ENCODE measurements at regions not wholly inside any gene's neighbourhood (a gene's known extent, or its start where the extent isn't known, plus 50 kb on each side); places are given as distances from the start of the nearest gene placed in this dataset.

GRCh38 chr13:24011266-24011665 is 114.0 kb upstream of the C1QTNF9B start:
- Histone ChIP-seq H3K27me3 (no peaks in the 10 kb centered on the region), H3K4me3 (ENCODE audit: low read depth in 1 of 2, low read length in 1 of 2) (no peak overlapping the region), H3K9me3 (no peaks in the 10 kb centered on the region), H3K4me1 (ENCODE audit: control insufficient read depth in 1 of 2, insufficient read depth in 1 of 2, low read depth in 1 of 2, low read length in 1 of 2) (no peaks in the 10 kb centered on the region), H3K36me3 (no peaks in the 10 kb centered on the region), H3K27ac (no peak overlapping the region)
- no peak for TF ChIP-seq CTCF (IDR thresholded peaks at IDR 0.05)

- no peak overlapping the region for H3K27ac ChIP-seq
- no peaks in the 10 kb centered on the region for H3K9me3 ChIP-seq
- H3K27me3 ChIP-seq = no peaks in the 10 kb centered on the region
- H3K4me1 ChIP-seq (ENCODE audit: control insufficient read depth in 1 of 2, insufficient read depth in 1 of 2, low read depth in 1 of 2, low read length in 1 of 2) = no peaks in the 10 kb centered on the region
- no peak for TF ChIP-seq CTCF (IDR thresholded peaks at IDR 0.05)
- no peak overlapping the region for H3K4me3 ChIP-seq (ENCODE audit: low read depth in 1 of 2, low read length in 1 of 2)
- H3K36me3 ChIP-seq = no peaks in the 10 kb centered on the region
Observed at GRCh38 chr13:24012648-24013047, 115.3 kb upstream of the C1QTNF9B start.

GRCh38 chr13:24013189-24013588 is 115.9 kb upstream of the C1QTNF9B start:
- Histone ChIP-seq H3K4me3 (ENCODE audit: low read depth in 1 of 2, low read length in 1 of 2) (no peak overlapping the region), H3K27ac (no peak overlapping the region), H3K36me3 (no peaks in the 10 kb centered on the region), H3K27me3 (no peaks in the 10 kb centered on the region), H3K4me1 (ENCODE audit: control insufficient read depth in 1 of 2, insufficient read depth in 1 of 2, low read depth in 1 of 2, low read length in 1 of 2) (no peaks in the 10 kb centered on the region), H3K9me3 (no peaks in the 10 kb centered on the region)
- TF ChIP-seq CTCF (IDR thresholded peaks at IDR 0.05) = no peak

- H3K36me3 ChIP-seq = no peaks in the 10 kb centered on the region
- no peak overlapping the region for H3K27ac ChIP-seq
- H3K9me3 ChIP-seq = no peaks in the 10 kb centered on the region
- no peak for TF ChIP-seq CTCF (IDR thresholded peaks at IDR 0.05)
- H3K4me3 ChIP-seq (ENCODE audit: low read depth in 1 of 2, low read length in 1 of 2) = no peak overlapping the region
- H3K4me1 ChIP-seq (ENCODE audit: control insufficient read depth in 1 of 2, insufficient read depth in 1 of 2, low read depth in 1 of 2, low read length in 1 of 2) = no peaks in the 10 kb centered on the region
- H3K27me3 ChIP-seq = no peaks in the 10 kb centered on the region
Observed at GRCh38 chr13:24016046-24016445, 118.7 kb upstream of the C1QTNF9B start.

GRCh38 chr13:24022568-24022967 is 125.3 kb upstream of the C1QTNF9B start:
- no peaks in the 10 kb centered on the region for H3K4me1 ChIP-seq (ENCODE audit: control insufficient read depth in 1 of 2, insufficient read depth in 1 of 2, low read depth in 1 of 2, low read length in 1 of 2)
- H3K27me3 ChIP-seq = no peaks in the 10 kb centered on the region
- no peak overlapping the region for H3K4me3 ChIP-seq (ENCODE audit: low read depth in 1 of 2, low read length in 1 of 2)
- H3K36me3 ChIP-seq = no peaks in the 10 kb centered on the region
- TF ChIP-seq CTCF (IDR thresholded peaks at IDR 0.05) = no peak
- H3K27ac ChIP-seq = no peak overlapping the region
- H3K9me3 ChIP-seq = no peaks in the 10 kb centered on the region

GRCh38 chr13:24023073-24023472 is 125.8 kb upstream of the C1QTNF9B start:
- TF ChIP-seq CTCF (IDR thresholded peaks at IDR 0.05) = no peak
- no peaks in the 10 kb centered on the region for H3K36me3 ChIP-seq
- no peaks in the 10 kb centered on the region for H3K4me1 ChIP-seq (ENCODE audit: control insufficient read depth in 1 of 2, insufficient read depth in 1 of 2, low read depth in 1 of 2, low read length in 1 of 2)
- no peak overlapping the region for H3K4me3 ChIP-seq (ENCODE audit: low read depth in 1 of 2, low read length in 1 of 2)
- H3K9me3 ChIP-seq = no peaks in the 10 kb centered on the region
- no peaks in the 10 kb centered on the region for H3K27me3 ChIP-seq
- H3K27ac ChIP-seq = no peak overlapping the region

Measured in neutrophil (primary cell).